Activated naive CD4-positive, alpha-beta T cell treated with anti-CD3 and anti-CD28 coated beads, Interleukin-2, amount 50 U/mL, for 16 hours (primary cell): ENCODE measurements at regions not wholly inside any gene's neighbourhood (a gene's known extent, or its start where the extent isn't known, plus 50 kb on each side); places are given as distances from the start of the nearest gene placed in this dataset.

Experiments used
- DNase-seq: peaks from one replicate; pipeline ENCODE4 v3.0.0-alpha.2; 2020

GRCh38 chr15:31782016-31782783, 248.1 kb upstream of the CHRNA7 start:
- DNase-seq, result no peak

GRCh38 chr15:31782951-31783350, 247.4 kb upstream of the CHRNA7 start:
- DNase-seq, result no peak

GRCh38 chr15:31786360-31786759, 244.0 kb upstream of the CHRNA7 start:
- no peak for DNase-seq

- no peak for DNase-seq
Measured at GRCh38 chr15:31788104-31788503, 242.2 kb upstream of the CHRNA7 start.

GRCh38 chr15:31792611-31793199, 237.6 kb upstream of the CHRNA7 start:
- DNase-seq, result no peak

- DNase-seq, result no peak
Measured at GRCh38 chr15:31799319-31799714, 231.0 kb upstream of the CHRNA7 start.

GRCh38 chr15:31799715-31800321, 230.5 kb upstream of the CHRNA7 start:
- no peak for DNase-seq

GRCh38 chr15:31801152-31801551, 229.2 kb upstream of the CHRNA7 start:
- DNase-seq, result no peak

GRCh38 chr15:31802761-31803160, 227.6 kb upstream of the CHRNA7 start:
- DNase-seq, result no peak

GRCh38 chr15:31803388-31803884, 226.9 kb upstream of the CHRNA7 start:
- no peak for DNase-seq

- DNase-seq, result no peak
Measured at GRCh38 chr15:31805090-31805662, 225.1 kb upstream of the CHRNA7 start.

GRCh38 chr15:31806106-31806505, 224.2 kb upstream of the CHRNA7 start:
- no peak for DNase-seq

- DNase-seq, result no peak
Measured at GRCh38 chr15:31811641-31812040, 218.7 kb upstream of the CHRNA7 start.

GRCh38 chr15:31814082-31814481, 216.2 kb upstream of the CHRNA7 start:
- no peak for DNase-seq

GRCh38 chr15:31815411-31816155, 214.7 kb upstream of the CHRNA7 start:
- DNase-seq, result no peak

- no peak for DNase-seq
Measured at GRCh38 chr15:31822463-31822862, 207.9 kb upstream of the CHRNA7 start.

- no peak for DNase-seq
Measured at GRCh38 chr15:31824024-31824423, 206.3 kb upstream of the CHRNA7 start.

GRCh38 chr15:31828594-31828993, 201.7 kb upstream of the CHRNA7 start:
- no peak for DNase-seq

- no peak for DNase-seq
Measured at GRCh38 chr15:31830591-31830990, 199.7 kb upstream of the CHRNA7 start.

GRCh38 chr15:31831596-31831995, 198.7 kb upstream of the CHRNA7 start:
- no peak for DNase-seq

GRCh38 chr15:31834654-31835053, 195.7 kb upstream of the CHRNA7 start:
- no peak for DNase-seq

- DNase-seq, result no peak
Measured at GRCh38 chr15:31839388-31839787, 190.9 kb upstream of the CHRNA7 start.

GRCh38 chr15:31840849-31841476, 189.4 kb upstream of the CHRNA7 start:
- no peak for DNase-seq
